NCI-H345 treated with DMSO at 0.1 percent for 48 hours (cell line): ENCODE measurements at regions not wholly inside any gene's neighbourhood (a gene's known extent, or its start where the extent isn't known, plus 50 kb on each side); places are given as distances from the start of the nearest gene placed in this dataset.

Source experiments
- DNase-seq: peaks from one replicate; lab custom pipeline; 2025; ENCODE audit not compliant: unreplicated experiment; lab: John Stamatoyannopoulos, UW

- no peak for DNase-seq
These were observed 400.1 kb downstream of the TMEM135 start for GRCh38 chr11:87437844-87438223.

- DNase-seq, result no peak
These were observed 399.6 kb downstream of the TMEM135 start for GRCh38 chr11:87437133-87437843.

- no peak for DNase-seq
These were observed 394.3 kb downstream of the TMEM135 start for GRCh38 chr11:87432022-87432421.

GRCh38 chr11:87431392-87431791 lies 393.7 kb downstream of the TMEM135 start:
- no peak for DNase-seq

- no peak for DNase-seq
These were observed 393.1 kb downstream of the TMEM135 start for GRCh38 chr11:87430821-87431220.

- no peak for DNase-seq
These were observed 392.3 kb downstream of the TMEM135 start for GRCh38 chr11:87429996-87430395.

- DNase-seq, result no peak
These were observed 390.5 kb downstream of the TMEM135 start for GRCh38 chr11:87428266-87428665.

GRCh38 chr11:87425943-87426342 lies 388.2 kb downstream of the TMEM135 start:
- DNase-seq, result no peak

GRCh38 chr11:87425391-87425790 lies 387.7 kb downstream of the TMEM135 start:
- DNase-seq, result no peak

- DNase-seq, result no peak
These were observed 385.4 kb downstream of the TMEM135 start for GRCh38 chr11:87423161-87423560.

GRCh38 chr11:87422566-87422965 lies 384.8 kb downstream of the TMEM135 start:
- no peak for DNase-seq

- DNase-seq, result peak; percentile 77
These were observed 383.7 kb downstream of the TMEM135 start for GRCh38 chr11:87421422-87421821.

GRCh38 chr11:87417951-87418350 lies 380.2 kb downstream of the TMEM135 start:
- DNase-seq, result no peak

GRCh38 chr11:87405843-87406242 lies 368.1 kb downstream of the TMEM135 start:
- DNase-seq, result no peak

- no peak for DNase-seq
These were observed 367.6 kb downstream of the TMEM135 start for GRCh38 chr11:87405356-87405755.

GRCh38 chr11:87401653-87402052 lies 363.9 kb downstream of the TMEM135 start:
- DNase-seq, result no peak

- no peak for DNase-seq
These were observed 361.6 kb downstream of the TMEM135 start for GRCh38 chr11:87399341-87399740.

- no peak for DNase-seq
These were observed 361.2 kb downstream of the TMEM135 start for GRCh38 chr11:87398931-87399330.

- DNase-seq, result no peak
These were observed 359.5 kb downstream of the TMEM135 start for GRCh38 chr11:87397011-87397865.

GRCh38 chr11:87394924-87395323 lies 357.2 kb downstream of the TMEM135 start:
- no peak for DNase-seq

- DNase-seq, result no peak
These were observed 354.9 kb downstream of the TMEM135 start for GRCh38 chr11:87392665-87393064.

- DNase-seq, result no peak
These were observed 353.8 kb downstream of the TMEM135 start for GRCh38 chr11:87391496-87391895.
